ENCODE measurements at regions not wholly inside any gene's neighbourhood (a gene's known extent, or its start where the extent isn't known, plus 50 kb on each side); places are given as distances from the start of the nearest gene placed in this dataset.

GRCh38 chr6:90819483-90819882 lies 232.6 kb upstream of the MAP3K7 start:
- DNase-seq (ENCODE audit: low read depth): no peak
- H3K4me3 ChIP-seq (ENCODE audit: low read depth, low read length): no peak overlapping the region
- no peak for TF ChIP-seq POLR2A (IDR thresholded peaks at IDR 0.05; ENCODE audit: extremely low read depth, insufficient read length)
- no peak for TF ChIP-seq MYC (IDR thresholded peaks at IDR 0.05; ENCODE audit: low read depth, low read length)
- no peak for TF ChIP-seq MAX (IDR thresholded peaks at IDR 0.05; ENCODE audit: low read depth, low read length)
- TF ChIP-seq CTCF (IDR thresholded peaks at IDR 0.05; ENCODE audit: low read depth, low read length): no peak

- TF ChIP-seq MAX (IDR thresholded peaks at IDR 0.05; ENCODE audit: low read depth, low read length) (no peak), CTCF (IDR thresholded peaks at IDR 0.05; ENCODE audit: low read depth, low read length) (no peak), MYC (IDR thresholded peaks at IDR 0.05; ENCODE audit: low read depth, low read length) (no peak), POLR2A (IDR thresholded peaks at IDR 0.05; ENCODE audit: extremely low read depth, insufficient read length) (no peak)
- no peak for DNase-seq (ENCODE audit: low read depth)
- no peak overlapping the region for H3K4me3 ChIP-seq (ENCODE audit: low read depth, low read length)
These were observed 231.3 kb upstream of the MAP3K7 start for GRCh38 chr6:90818163-90818562.

- no peak overlapping the region for H3K4me3 ChIP-seq (ENCODE audit: low read depth, low read length)
- DNase-seq (ENCODE audit: low read depth): no peak
- TF ChIP-seq CTCF (IDR thresholded peaks at IDR 0.05; ENCODE audit: low read depth, low read length): no peak
These were observed 229.9 kb upstream of the MAP3K7 start for GRCh38 chr6:90816764-90817163.

- no peak for TF ChIP-seq CTCF (IDR thresholded peaks at IDR 0.05; ENCODE audit: low read depth, low read length)
- TF ChIP-seq POLR2A (IDR thresholded peaks at IDR 0.05; ENCODE audit: extremely low read depth, insufficient read length): no peak
- no peak for TF ChIP-seq MYC (IDR thresholded peaks at IDR 0.05; ENCODE audit: low read depth, low read length)
- no peak for DNase-seq (ENCODE audit: low read depth)
- H3K4me3 ChIP-seq (ENCODE audit: low read depth, low read length): no peak overlapping the region
These were observed 224.8 kb upstream of the MAP3K7 start for GRCh38 chr6:90811596-90812226.

DNA sequence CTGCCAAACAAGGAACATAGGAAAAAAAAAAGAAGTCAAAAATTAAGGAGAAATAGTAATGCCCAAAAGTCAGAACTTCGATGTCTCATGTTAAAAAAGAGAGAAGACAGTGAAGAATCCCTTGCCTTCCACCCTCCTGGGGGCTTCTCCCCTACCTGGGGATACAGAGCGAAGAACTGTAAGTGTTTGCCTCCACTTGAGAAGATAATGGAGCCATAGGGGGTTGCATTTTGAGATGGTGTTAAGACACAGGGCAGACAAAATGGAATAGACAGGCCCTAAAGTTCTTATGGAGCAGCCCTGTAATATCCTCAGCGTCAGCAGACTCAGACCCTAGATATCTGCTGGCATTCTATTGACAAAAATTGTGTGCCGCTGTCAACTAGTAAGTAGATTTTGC lies 222.2 kb upstream of the MAP3K7 start:
- H3K4me3 ChIP-seq (ENCODE audit: low read depth, low read length): no peak overlapping the region
- no peak for DNase-seq (ENCODE audit: low read depth)
- TF ChIP-seq POLR2A (IDR thresholded peaks at IDR 0.05; ENCODE audit: extremely low read depth, insufficient read length) (no peak), CTCF (IDR thresholded peaks at IDR 0.05; ENCODE audit: low read depth, low read length) (no peak), MAX (IDR thresholded peaks at IDR 0.05; ENCODE audit: low read depth, low read length) (no peak), MYC (IDR thresholded peaks at IDR 0.05; ENCODE audit: low read depth, low read length) (no peak)
